Ishikawa (cell line): ENCODE measurements at regions not wholly inside any gene's neighbourhood (a gene's known extent, or its start where the extent isn't known, plus 50 kb on each side); places are given as distances from the start of the nearest gene placed in this dataset.

Experiments
- CEBPB ChIP-seq: IDR thresholded peaks from 2 replicates; pipeline ENCODE4 v1.6.1; 2012
- CREB1 ChIP-seq: IDR thresholded peaks from 2 replicates; pipeline ENCODE4 v1.6.1; 2012; ENCODE audit warnings: low read depth
- EGR1 ChIP-seq: IDR thresholded peaks from 2 replicates; pipeline ENCODE4 v1.6.1; 2012
- EP300 ChIP-seq: IDR thresholded peaks from 2 replicates; pipeline ENCODE4 v1.6.1; 2012; ENCODE audit warnings: borderline replicate concordance
- FOXM1 ChIP-seq: IDR thresholded peaks from 2 replicates; pipeline ENCODE4 v1.6.1; 2012; ENCODE audit warnings: low read depth, borderline replicate concordance
- NFIC ChIP-seq: IDR thresholded peaks from 2 replicates; pipeline ENCODE4 v1.6.1; 2012
- RAD21 ChIP-seq: IDR thresholded peaks from 2 replicates; pipeline ENCODE4 v1.6.1; 2012; ENCODE audit warnings: low read depth
- TAF1 ChIP-seq: IDR thresholded peaks from 2 replicates; pipeline ENCODE4 v1.6.1; 2012; ENCODE audit warnings: low read depth, mild to moderate bottlenecking
- TCF12 ChIP-seq: IDR thresholded peaks from 2 replicates; pipeline ENCODE4 v1.6.1; 2012; ENCODE audit warnings: low read depth
- TEAD4 ChIP-seq: IDR thresholded peaks from 2 replicates; pipeline ENCODE4 v1.6.1; 2012
- YY1 ChIP-seq: IDR thresholded peaks from 2 replicates; pipeline ENCODE4 v1.6.1; 2012; ENCODE audit warnings: low read depth
- ZBTB7A ChIP-seq: IDR thresholded peaks from 2 replicates; pipeline ENCODE4 v1.6.1; 2012; ENCODE audit warnings: low read depth
- TF ChIP-seq, protein P1 (sequence below): IDR thresholded peaks from 2 replicates; pipeline ENCODE4 v1.6.1; 2012
- TF ChIP-seq, protein P2 (sequence below): IDR thresholded peaks from 2 replicates; pipeline ENCODE4 v1.6.1; 2012; ENCODE audit warnings: low read depth, mild to moderate bottlenecking
- TF ChIP-seq, protein P3 (sequence below): IDR thresholded peaks from 2 replicates; pipeline ENCODE4 v1.6.1; 2012

DNA sequence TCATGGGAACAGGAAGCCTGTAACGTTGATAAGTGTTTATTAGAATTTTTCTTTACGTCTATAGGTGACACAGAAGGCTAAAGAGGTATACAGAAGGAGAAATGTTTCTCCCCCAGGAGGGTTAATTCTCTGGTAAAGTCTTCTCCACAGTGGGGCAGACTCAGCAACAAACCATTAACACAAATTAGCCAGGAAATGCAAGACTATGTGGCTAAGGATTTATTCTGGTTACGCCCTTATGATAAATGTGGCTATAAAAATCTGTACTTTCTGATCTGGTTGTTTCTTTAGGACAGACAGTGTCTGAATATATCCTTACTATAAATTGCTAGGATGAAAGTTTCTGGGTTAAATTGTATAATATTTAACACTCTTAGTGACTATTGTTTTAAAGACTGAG is 423.3 kb downstream of the FLRT2 start:
- TF ChIP-seq NFIC (no peak), EP300 (no peak), TEAD4 (no peak), TCF12 (no peak), TAF1 (no peak), CEBPB (no peak), YY1 (no peak), ZBTB7A (no peak), FOXM1 (no peak), CREB1 (no peak), RAD21 (no peak), EGR1 (no peak)
- TF ChIP-seq, protein P1, sequence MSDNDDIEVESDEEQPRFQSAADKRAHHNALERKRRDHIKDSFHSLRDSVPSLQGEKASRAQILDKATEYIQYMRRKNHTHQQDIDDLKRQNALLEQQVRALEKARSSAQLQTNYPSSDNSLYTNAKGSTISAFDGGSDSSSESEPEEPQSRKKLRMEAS = no peak
- TF ChIP-seq, protein P2, sequence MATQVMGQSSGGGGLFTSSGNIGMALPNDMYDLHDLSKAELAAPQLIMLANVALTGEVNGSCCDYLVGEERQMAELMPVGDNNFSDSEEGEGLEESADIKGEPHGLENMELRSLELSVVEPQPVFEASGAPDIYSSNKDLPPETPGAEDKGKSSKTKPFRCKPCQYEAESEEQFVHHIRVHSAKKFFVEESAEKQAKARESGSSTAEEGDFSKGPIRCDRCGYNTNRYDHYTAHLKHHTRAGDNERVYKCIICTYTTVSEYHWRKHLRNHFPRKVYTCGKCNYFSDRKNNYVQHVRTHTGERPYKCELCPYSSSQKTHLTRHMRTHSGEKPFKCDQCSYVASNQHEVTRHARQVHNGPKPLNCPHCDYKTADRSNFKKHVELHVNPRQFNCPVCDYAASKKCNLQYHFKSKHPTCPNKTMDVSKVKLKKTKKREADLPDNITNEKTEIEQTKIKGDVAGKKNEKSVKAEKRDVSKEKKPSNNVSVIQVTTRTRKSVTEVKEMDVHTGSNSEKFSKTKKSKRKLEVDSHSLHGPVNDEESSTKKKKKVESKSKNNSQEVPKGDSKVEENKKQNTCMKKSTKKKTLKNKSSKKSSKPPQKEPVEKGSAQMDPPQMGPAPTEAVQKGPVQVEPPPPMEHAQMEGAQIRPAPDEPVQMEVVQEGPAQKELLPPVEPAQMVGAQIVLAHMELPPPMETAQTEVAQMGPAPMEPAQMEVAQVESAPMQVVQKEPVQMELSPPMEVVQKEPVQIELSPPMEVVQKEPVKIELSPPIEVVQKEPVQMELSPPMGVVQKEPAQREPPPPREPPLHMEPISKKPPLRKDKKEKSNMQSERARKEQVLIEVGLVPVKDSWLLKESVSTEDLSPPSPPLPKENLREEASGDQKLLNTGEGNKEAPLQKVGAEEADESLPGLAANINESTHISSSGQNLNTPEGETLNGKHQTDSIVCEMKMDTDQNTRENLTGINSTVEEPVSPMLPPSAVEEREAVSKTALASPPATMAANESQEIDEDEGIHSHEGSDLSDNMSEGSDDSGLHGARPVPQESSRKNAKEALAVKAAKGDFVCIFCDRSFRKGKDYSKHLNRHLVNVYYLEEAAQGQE = no peak
- TF ChIP-seq, protein P3, sequence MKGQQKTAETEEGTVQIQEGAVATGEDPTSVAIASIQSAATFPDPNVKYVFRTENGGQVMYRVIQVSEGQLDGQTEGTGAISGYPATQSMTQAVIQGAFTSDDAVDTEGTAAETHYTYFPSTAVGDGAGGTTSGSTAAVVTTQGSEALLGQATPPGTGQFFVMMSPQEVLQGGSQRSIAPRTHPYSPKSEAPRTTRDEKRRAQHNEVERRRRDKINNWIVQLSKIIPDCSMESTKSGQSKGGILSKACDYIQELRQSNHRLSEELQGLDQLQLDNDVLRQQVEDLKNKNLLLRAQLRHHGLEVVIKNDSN = no peak

DNA sequence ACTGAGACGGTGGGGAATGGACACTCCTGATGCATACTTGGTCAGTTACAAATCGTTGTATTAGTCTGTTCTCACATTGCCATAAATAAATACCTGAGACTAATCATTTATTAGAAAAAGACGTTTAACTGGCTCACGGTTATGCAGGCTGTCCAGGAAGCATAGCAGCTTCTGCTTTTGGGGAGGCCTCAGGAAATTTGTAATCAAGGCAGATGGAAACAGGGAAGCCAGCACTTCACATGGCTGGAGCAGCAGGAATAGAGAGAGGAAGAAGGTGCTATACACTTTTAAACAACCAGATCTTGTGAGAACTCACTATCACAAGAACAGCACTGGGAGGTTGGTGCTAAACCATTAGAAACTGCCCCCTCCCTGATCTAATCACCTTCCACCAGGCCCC is 418.2 kb downstream of the FLRT2 start:
- TF ChIP-seq ZBTB7A (no peak), TAF1 (no peak), CREB1 (no peak), FOXM1 (no peak), TEAD4 (no peak), TCF12 (no peak), CEBPB (no peak), RAD21 (no peak), NFIC (no peak), EGR1 (no peak), YY1 (no peak)
- TF ChIP-seq, protein P2 = no peak
- TF ChIP-seq, protein P1 = no peak
- TF ChIP-seq, protein P3 = no peak

DNA sequence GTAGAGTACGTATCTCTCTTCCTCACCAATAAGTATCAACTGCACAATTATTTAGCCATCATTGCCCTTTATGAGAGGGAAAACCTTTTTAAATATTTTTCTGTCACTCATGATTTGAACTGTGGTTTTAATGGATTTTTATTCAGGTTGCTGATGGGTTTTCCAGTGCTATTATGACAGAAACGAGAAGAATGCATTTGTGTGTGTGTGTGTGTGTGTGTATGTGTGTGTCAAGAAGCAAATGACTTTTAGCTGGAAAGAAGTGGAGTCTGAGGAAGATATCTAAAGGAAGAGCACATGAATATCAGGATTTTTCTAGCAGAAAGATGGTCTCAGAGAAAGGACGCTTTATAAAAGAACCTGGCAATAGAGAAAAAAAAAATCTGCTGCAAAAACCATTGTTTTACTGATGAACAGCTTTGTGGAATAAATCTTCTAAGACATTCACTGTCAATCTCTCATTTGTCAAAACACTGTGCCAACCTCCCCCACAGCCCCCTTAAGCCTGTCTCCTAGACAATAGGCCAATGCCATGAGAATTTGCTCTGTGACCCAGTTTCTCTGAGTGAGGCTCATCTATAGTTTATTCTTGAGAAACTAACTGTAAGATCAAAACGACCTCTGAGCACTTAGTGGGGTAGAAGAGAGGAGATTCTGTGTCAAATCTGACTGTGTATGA is 417.7 kb downstream of the FLRT2 start:
- TF ChIP-seq RAD21 = no peak
- no peak for TF ChIP-seq ZBTB7A
- TF ChIP-seq NFIC = no peak
- no peak for TF ChIP-seq FOXM1
- TF ChIP-seq EGR1 = no peak
- TF ChIP-seq TEAD4 = no peak
- TF ChIP-seq TAF1 = no peak
- TF ChIP-seq YY1 = no peak
- no peak for TF ChIP-seq TCF12
- no peak for TF ChIP-seq CEBPB
- no peak for TF ChIP-seq CREB1
- TF ChIP-seq EP300 = no peak
- TF ChIP-seq, protein P2 = no peak
- TF ChIP-seq, protein P1 = no peak
- TF ChIP-seq, protein P3 = no peak

DNA sequence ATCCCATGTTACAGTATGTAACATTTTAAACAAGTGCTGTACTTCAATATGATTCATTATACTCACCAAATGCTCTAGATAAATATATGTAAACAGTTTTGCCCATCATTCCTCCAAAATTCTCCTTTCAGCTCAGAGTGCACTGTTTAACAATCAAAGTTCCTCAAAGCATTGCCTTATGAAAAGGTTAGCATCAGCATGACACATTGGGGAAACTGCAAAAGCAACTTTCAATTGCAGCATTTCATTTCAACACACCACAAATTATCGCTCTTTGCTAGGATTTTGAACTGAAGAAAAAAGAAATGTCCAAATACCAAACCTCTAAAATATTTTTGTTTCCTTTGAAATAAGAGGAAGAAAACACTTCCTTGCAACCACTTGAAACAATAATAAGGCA is 413.2 kb downstream of the FLRT2 start:
- TF ChIP-seq NFIC = no peak
- no peak for TF ChIP-seq EGR1
- TF ChIP-seq, protein P1 = no peak
- no peak for TF ChIP-seq YY1
- no peak for TF ChIP-seq ZBTB7A
- no peak for TF ChIP-seq RAD21
- TF ChIP-seq, protein P3 = no peak
- TF ChIP-seq FOXM1 = no peak
- no peak for TF ChIP-seq CREB1
